Calu3 (cell line): ENCODE measurements at regions not wholly inside any gene's neighbourhood (a gene's known extent, or its start where the extent isn't known, plus 50 kb on each side); places are given as distances from the start of the nearest gene placed in this dataset.

ENCODE experiments used
- BruUV-seq: library from RNA; stranded (reverse); fragments of 400-500 nt; replicated peaks from 2 replicates; lab custom pipeline; 2021; lab: Mats Ljungman, UMichigan
- CTCF ChIA-PET: fragments of 300-600 bp; sonication (Branson Sonifier 250); formaldehyde crosslinking; loops from one replicate; lab custom pipeline; 2022; ENCODE audit warnings: antibody characterized with exemption; lab: Charles Lee
- DNase-seq: peaks from one replicate; pipeline ENCODE4 v3.0.0; 2022
- H3K27ac Mint-ChIP-seq: one replicate; pipeline ENCODE4 v1.8.0; 2022; ENCODE audit warnings: mixed read lengths; ENCODE audit not compliant: unreplicated experiment
- H3K27me3 Mint-ChIP-seq: one replicate; pipeline ENCODE4 v1.8.0; 2022; ENCODE audit warnings: mixed read lengths; ENCODE audit not compliant: unreplicated experiment
- H3K36me3 Mint-ChIP-seq: one replicate; pipeline ENCODE4 v1.8.0; 2022; ENCODE audit warnings: mild to moderate bottlenecking, moderate library complexity, mixed read lengths; ENCODE audit not compliant: insufficient read depth, unreplicated experiment
- H3K4me1 Mint-ChIP-seq: one replicate; pipeline ENCODE4 v1.8.0; 2022; ENCODE audit warnings: mild to moderate bottlenecking, low read depth, mixed read lengths; ENCODE audit not compliant: unreplicated experiment
- H3K4me3 Mint-ChIP-seq: one replicate; pipeline ENCODE4 v1.8.0; 2022; ENCODE audit warnings: mild to moderate bottlenecking, low read depth, moderate library complexity, mixed read lengths; ENCODE audit not compliant: unreplicated experiment
- H3K9me3 Mint-ChIP-seq: one replicate; pipeline ENCODE4 v1.8.0; 2022; ENCODE audit warnings: low read depth, mixed read lengths; ENCODE audit not compliant: unreplicated experiment
- intact Hi-C: fragments of 100-400 bp; cut with micrococcal nuclease; formaldehyde crosslinking; loops from one replicate; pipeline ENCODE4 v1.10.0; 2022; ENCODE audit not compliant: unreplicated experiment
- TF ChIP-seq, protein P1 (sequence below): fragments of 200-600 bp; IDR thresholded peaks from one replicate; pipeline ENCODE4 v1.8.0; 2022; ENCODE audit warnings: antibody characterized with exemption; ENCODE audit not compliant: unreplicated experiment

DNA sequence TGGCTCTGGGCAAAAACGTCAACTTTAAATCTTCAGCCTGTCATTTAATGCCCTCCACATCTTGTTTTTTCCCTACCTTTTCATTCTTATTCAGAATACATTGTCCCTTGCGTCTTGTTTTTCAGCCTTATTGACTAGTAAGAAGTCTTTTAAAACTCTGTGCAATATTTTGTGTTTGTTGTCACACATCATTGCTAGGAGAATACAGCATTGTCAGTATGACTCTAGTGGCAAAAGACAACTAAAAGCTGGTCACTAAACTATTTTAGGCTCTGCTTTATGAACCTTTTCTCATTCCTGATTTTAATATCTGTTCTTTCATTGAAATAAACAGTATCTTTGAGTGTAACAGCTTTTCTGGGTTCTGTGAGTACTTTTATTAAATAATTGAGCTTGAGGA lies 447.8 kb upstream of the CCDC179 start:
- H3K4me1 Mint-ChIP-seq: no peaks in the 10 kb centered on the region
- no peak overlapping the region for H3K27ac Mint-ChIP-seq
- BruUV-seq: no TSS peak
- no peak overlapping the region for H3K4me3 Mint-ChIP-seq
- H3K9me3 Mint-ChIP-seq: peaks cover 4% of the 10 kb centered on the region
- DNase-seq: no peak
- TF ChIP-seq, protein P1, sequence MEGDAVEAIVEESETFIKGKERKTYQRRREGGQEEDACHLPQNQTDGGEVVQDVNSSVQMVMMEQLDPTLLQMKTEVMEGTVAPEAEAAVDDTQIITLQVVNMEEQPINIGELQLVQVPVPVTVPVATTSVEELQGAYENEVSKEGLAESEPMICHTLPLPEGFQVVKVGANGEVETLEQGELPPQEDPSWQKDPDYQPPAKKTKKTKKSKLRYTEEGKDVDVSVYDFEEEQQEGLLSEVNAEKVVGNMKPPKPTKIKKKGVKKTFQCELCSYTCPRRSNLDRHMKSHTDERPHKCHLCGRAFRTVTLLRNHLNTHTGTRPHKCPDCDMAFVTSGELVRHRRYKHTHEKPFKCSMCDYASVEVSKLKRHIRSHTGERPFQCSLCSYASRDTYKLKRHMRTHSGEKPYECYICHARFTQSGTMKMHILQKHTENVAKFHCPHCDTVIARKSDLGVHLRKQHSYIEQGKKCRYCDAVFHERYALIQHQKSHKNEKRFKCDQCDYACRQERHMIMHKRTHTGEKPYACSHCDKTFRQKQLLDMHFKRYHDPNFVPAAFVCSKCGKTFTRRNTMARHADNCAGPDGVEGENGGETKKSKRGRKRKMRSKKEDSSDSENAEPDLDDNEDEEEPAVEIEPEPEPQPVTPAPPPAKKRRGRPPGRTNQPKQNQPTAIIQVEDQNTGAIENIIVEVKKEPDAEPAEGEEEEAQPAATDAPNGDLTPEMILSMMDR: no peak
- intact Hi-C loops: no loop called here
- no peaks in the 10 kb centered on the region for H3K27me3 Mint-ChIP-seq
- CTCF ChIA-PET: no interaction called here
- H3K36me3 Mint-ChIP-seq: no peaks in the 10 kb centered on the region

DNA sequence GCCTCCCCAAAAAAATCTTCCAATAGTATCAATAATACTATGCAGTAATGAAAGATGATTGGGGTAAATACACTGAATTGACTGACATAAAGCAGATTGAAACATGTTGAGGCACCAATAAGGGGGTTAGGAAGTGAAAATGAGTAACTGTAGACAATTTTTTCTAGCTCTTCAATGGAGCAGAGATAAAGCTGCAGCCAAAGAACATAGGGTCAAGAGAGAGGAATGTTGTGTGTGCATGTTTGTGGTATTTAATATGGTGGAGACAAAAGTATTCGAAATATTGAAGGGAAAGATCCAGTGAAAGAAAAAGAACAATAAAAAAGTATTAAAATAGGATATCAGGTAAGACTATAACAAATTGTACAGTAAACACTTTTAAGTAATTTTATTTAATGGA lies 450.0 kb upstream of the CCDC179 start:
- TF ChIP-seq, protein P1: no peak
- no peaks in the 10 kb centered on the region for H3K4me1 Mint-ChIP-seq
- peaks cover 2% of the 10 kb centered on the region for H3K9me3 Mint-ChIP-seq
- H3K27ac Mint-ChIP-seq: no peak overlapping the region
- CTCF ChIA-PET: interaction anchor here (0.7 kb wide), 2 partner anchors 17 to 42 kb away, joined by 3 read pairs; no protein-coding TSS in a partner anchor
- no TSS peak for BruUV-seq
- intact Hi-C loops: no loop called here
- no peak for DNase-seq
- no peaks in the 10 kb centered on the region for H3K36me3 Mint-ChIP-seq
- no peak overlapping the region for H3K4me3 Mint-ChIP-seq
- no peaks in the 10 kb centered on the region for H3K27me3 Mint-ChIP-seq

DNA sequence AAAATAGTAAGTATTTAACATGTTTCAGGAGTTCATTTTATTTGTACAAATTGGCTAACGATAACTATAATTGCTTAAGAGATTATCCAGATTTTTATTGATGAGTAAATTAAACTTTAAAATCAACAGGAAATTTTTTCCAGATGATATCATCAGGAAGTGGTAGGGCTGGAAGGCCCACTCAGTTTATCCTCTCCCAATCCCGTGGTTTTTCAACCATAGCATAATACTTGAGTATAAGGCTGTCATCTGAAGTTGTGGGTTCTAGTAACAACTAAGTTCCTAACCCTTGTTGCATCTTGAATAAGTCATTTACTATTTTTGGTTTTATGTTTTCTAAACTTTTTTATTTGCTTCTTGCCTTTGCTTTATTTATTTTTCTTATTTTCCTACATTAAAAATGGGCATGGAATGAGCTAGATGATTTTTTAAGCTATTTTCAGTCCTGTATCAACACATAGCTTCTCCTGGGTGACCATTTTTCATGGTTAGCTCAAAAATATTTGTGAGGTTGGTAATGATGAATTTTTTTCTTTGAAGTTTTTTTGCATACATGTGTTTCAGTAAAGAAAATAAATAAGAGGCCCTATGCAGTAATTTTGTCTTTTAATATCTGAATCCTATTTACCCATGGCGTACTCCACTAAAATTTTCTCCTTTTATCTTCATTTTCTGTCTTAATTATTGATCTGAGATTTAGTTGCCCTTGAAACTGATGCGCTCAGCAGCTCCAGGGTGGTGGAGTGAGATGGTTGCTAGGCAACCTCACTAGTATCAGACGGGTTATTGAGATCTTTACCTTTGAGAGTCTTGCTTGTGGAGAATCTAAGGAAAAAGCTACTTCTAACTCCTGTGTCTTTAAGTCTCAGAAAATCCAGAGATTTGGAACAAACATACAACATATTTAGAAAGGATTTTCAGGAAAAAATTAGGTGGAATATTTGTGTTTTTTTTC lies 452.0 kb upstream of the CCDC179 start:
- no peak for DNase-seq
- TF ChIP-seq, protein P1: no peak
- no peak overlapping the region for H3K27ac Mint-ChIP-seq
- no peaks in the 10 kb centered on the region for H3K4me1 Mint-ChIP-seq
- CTCF ChIA-PET: interaction anchor here (0.6 kb wide), 1 partner anchor 1015 kb away, joined by 3 read pairs; no protein-coding TSS in a partner anchor
- no peaks in the 10 kb centered on the region for H3K36me3 Mint-ChIP-seq
- intact Hi-C loops: no loop called here
- H3K9me3 Mint-ChIP-seq: peaks cover 5% of the 10 kb centered on the region
- no peak overlapping the region for H3K4me3 Mint-ChIP-seq
- H3K27me3 Mint-ChIP-seq: no peaks in the 10 kb centered on the region
- no TSS peak for BruUV-seq

DNA sequence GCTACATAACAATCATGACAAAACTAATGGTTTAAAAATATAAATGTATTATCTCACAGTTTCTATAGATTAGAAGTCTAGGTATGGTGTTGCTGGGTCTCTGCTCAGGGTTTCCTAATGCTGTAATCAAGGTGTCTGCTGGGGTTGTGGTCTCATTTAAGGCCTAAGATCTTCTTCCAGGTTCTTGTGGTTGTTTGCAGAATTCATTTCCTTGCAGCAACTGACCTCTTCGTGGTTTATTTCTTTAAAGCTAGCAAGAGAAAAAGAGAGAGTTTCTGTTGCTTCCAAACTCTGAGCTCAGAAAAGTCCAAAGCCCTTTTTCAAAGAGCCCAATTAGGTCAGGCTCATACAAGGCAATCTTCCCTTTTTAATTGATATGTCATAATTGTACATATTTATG lies 452.7 kb upstream of the CCDC179 start:
- Mint-ChIP-seq H3K36me3 (no peaks in the 10 kb centered on the region), H3K4me1 (no peaks in the 10 kb centered on the region), H3K27me3 (no peaks in the 10 kb centered on the region), H3K27ac (no peak overlapping the region), H3K9me3 (peaks cover 5% of the 10 kb centered on the region), H3K4me3 (no peak overlapping the region)
- intact Hi-C loops: no loop called here
- no peak for DNase-seq
- CTCF ChIA-PET: no interaction called here
- no TSS peak for BruUV-seq
- TF ChIP-seq, protein P1: no peak
